ENCODE measurements at regions not wholly inside any gene's neighbourhood (a gene's known extent, or its start where the extent isn't known, plus 50 kb on each side); places are given as distances from the start of the nearest gene placed in this dataset.

DNA sequence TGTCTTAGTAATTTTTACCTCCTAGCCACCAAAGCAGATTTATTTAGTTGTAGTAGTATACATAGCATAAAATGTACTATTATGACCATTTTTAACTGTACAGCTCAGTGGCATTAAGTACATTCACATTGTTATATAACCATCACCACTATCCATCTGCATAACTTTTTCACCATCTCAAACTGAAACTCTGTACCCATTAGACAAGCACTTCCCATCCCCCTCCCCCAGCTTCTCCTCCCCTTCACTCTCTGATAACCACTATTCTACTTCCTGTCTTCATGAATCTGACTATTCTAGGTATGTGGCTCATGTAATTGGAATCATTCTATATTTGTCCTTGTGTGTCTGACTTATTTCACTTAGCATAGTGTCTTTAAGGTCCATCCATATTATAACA, 71.9 kb downstream of the MRPL32 start:
- no peak overlapping the region for H3K4me3 ChIP-seq (replicated peaks; ENCODE audit: low read depth, low read length)
- no peak for DNase-seq (ENCODE audit: extremely low read depth, low read depth)
- TF ChIP-seq, protein P1, sequence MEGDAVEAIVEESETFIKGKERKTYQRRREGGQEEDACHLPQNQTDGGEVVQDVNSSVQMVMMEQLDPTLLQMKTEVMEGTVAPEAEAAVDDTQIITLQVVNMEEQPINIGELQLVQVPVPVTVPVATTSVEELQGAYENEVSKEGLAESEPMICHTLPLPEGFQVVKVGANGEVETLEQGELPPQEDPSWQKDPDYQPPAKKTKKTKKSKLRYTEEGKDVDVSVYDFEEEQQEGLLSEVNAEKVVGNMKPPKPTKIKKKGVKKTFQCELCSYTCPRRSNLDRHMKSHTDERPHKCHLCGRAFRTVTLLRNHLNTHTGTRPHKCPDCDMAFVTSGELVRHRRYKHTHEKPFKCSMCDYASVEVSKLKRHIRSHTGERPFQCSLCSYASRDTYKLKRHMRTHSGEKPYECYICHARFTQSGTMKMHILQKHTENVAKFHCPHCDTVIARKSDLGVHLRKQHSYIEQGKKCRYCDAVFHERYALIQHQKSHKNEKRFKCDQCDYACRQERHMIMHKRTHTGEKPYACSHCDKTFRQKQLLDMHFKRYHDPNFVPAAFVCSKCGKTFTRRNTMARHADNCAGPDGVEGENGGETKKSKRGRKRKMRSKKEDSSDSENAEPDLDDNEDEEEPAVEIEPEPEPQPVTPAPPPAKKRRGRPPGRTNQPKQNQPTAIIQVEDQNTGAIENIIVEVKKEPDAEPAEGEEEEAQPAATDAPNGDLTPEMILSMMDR (IDR thresholded peaks at IDR 0.05; ENCODE audit: low read depth, low read length, missing control alignments): no peak

- TF ChIP-seq, protein P1 (IDR thresholded peaks at IDR 0.05; ENCODE audit: low read depth, low read length, missing control alignments): no peak
- DNase-seq (ENCODE audit: extremely low read depth, low read depth): no peak
- no peak overlapping the region for H3K4me3 ChIP-seq (replicated peaks; ENCODE audit: low read depth, low read length)
Observed at GRCh38 chr7:43006008-43006407, 73.8 kb downstream of the MRPL32 start.

DNA sequence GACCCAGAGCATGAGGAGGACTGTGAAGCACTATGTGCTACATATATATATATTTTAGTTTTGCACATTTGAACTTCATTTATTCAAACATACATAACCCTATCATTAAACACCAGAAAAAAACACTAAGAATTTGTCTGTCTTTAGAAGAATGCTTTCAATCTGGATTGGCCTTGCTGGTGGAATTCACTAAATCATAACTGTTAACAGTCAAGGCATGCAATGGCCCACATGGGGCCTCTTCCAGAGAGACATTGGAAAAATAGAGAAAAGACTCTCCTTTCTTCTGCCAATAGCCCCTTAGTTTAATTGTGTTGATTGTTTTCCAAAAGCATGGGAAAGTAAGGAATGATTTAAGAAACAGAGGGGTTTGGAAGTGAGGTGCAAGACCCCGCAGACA, 77.9 kb downstream of the MRPL32 start:
- TF ChIP-seq, protein P1 (IDR thresholded peaks at IDR 0.05; ENCODE audit: low read depth, low read length, missing control alignments): no peak
- no peak overlapping the region for H3K4me3 ChIP-seq (replicated peaks; ENCODE audit: low read depth, low read length)
- no peak for DNase-seq (ENCODE audit: extremely low read depth, low read depth)

DNA sequence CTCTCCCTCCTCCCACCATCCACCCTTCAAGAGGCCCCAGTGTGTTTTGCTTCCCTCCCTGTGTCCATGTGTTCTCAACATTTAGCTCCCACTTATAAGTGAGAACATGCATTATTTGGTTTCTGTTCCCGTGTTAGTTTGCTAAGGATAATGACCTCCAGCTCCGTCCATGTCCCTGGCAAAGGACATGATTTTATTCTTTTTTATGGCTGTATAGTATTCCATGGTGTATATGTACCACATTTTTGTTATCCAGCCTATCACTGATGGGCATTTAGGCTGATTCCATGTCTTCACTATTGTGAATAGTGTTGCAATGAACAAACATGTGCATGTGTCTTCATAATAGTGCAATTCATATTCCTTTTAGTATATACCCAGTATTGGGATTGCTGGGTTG, 79.7 kb downstream of the MRPL32 start:
- TF ChIP-seq, protein P1 (IDR thresholded peaks at IDR 0.05; ENCODE audit: low read depth, low read length, missing control alignments): no peak
- no peak overlapping the region for H3K4me3 ChIP-seq (replicated peaks; ENCODE audit: low read depth, low read length)
- no peak for DNase-seq (ENCODE audit: extremely low read depth, low read depth)

GRCh38 chr7:43014406-43014805, 82.2 kb downstream of the MRPL32 start:
- DNase-seq (ENCODE audit: extremely low read depth, low read depth): no peak
- no peak overlapping the region for H3K4me3 ChIP-seq (replicated peaks; ENCODE audit: low read depth, low read length)
- TF ChIP-seq, protein P1 (IDR thresholded peaks at IDR 0.05; ENCODE audit: low read depth, low read length, missing control alignments): no peak

DNA sequence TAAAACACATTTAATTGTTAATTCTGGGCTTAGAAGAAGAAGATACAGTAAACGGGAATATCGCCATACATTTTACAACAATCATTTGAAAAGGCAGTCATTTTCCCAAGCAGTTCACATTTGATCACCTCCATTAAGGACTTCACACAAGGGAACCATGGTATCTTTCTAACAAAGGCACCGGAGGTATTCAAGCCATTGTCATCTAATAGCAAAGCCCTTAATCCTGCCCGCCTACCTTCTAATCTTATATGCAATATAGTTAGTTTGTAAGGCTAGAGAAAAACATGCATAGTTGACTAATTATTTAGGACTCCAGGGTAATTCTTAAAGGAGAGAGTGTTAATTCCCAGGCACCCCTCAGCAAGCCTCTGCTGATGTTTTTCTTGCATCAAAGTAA, 83.1 kb downstream of the MRPL32 start:
- no peak for DNase-seq (ENCODE audit: extremely low read depth, low read depth)
- H3K4me3 ChIP-seq (replicated peaks; ENCODE audit: low read depth, low read length): no peak overlapping the region
- TF ChIP-seq, protein P1 (IDR thresholded peaks at IDR 0.05; ENCODE audit: low read depth, low read length, missing control alignments): no peak

- TF ChIP-seq, protein P1 (IDR thresholded peaks at IDR 0.05; ENCODE audit: low read depth, low read length, missing control alignments): no peak
- H3K4me3 ChIP-seq (replicated peaks; ENCODE audit: low read depth, low read length): no peak overlapping the region
- no peak for DNase-seq (ENCODE audit: extremely low read depth, low read depth)
Observed at GRCh38 chr7:43018446-43018845, 86.3 kb downstream of the MRPL32 start.

Measured in HFF-Myc (cell line).